Dermis microvascular lymphatic vessel endothelial cell (primary cell): ENCODE measurements at regions not wholly inside any gene's neighbourhood (a gene's known extent, or its start where the extent isn't known, plus 50 kb on each side); places are given as distances from the start of the nearest gene placed in this dataset.

ENCODE experiments used
- DNase-seq, 2 donors: peaks; one replicate each; pipeline versions ENCODE4 v3.0.0 to v3.0.0-alpha.2; 2010; ENCODE audit warnings: low read depth in 2 of 2

- no peak for DNase-seq
These were observed 71.0 kb downstream of the TMPRSS5 start for GRCh38 chr11:113634940-113635575.

- peak in 1 of 2 donors; percentile 4 for DNase-seq
These were observed 73.1 kb downstream of the TMPRSS5 start for GRCh38 chr11:113632981-113633380.

DNA sequence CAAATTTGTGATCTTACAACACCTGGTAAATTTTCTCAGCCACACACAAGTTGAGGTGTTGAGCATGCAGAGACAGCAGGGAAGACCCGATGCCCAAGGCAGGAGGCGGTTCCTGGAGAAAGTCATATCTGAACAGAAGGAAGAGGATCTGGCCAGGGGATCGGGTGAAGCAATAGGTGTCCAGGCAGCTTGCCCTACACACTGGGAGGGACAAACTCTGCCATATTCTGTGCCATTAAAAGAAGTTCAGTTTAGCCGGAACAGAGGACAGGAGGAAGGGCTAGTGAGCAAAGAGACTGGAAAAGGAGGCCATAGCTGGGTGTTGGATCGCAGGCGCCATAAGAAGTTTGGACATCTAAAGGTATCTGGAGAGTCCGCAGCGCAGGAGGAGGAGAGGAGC is 76.5 kb downstream of the TMPRSS5 start:
- DNase-seq = no peak

GRCh38 chr11:113628912-113629311 is 77.2 kb downstream of the TMPRSS5 start:
- no peak for DNase-seq

DNA sequence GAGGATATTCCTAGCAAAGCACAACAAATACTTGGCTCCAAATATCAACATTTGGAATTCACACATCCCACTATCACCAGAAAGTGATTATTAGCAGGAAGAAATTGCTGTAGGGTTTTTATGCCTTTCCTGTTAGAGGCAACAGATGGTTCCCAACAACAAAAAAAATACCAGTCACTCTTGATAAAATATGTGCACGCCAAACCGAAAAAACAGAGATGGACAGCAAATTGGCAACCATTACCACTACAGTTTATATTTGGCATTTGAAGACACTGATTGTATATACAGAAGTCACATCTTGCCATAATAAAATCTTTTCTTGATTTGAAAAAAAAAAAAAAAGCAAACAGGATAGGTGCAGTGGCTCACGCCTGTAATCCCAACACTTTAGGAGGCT is 78.2 kb downstream of the TMPRSS5 start:
- DNase-seq = no peak

DNA sequence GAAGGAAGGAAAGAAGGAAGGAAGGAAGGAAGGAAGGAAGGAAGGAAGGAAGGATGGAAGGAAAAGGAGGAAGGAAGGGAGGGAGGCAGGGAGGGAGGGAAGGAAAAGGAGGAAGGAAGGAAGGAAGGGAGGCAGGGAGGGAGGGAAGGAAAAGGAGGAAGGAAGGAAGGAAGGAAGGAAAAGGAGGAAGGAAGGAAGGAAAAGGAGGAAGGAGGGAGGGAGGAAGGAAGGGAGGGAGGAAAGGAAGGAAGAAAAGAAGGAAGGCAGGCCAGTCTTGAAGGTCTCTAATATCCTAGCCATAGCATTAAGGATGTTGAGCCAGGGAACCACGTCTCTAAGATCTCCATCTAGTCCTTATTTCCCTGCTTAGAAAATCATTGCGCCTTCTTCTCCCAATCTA is 78.8 kb downstream of the TMPRSS5 start:
- no peak for DNase-seq

- DNase-seq = no peak
These were observed 79.4 kb downstream of the TMPRSS5 start for GRCh38 chr11:113626736-113627135.

GRCh38 chr11:113623114-113623513 is 83.0 kb downstream of the TMPRSS5 start:
- no peak for DNase-seq

- no peak for DNase-seq
These were observed 87.7 kb downstream of the TMPRSS5 start for GRCh38 chr11:113618360-113618759.

DNA sequence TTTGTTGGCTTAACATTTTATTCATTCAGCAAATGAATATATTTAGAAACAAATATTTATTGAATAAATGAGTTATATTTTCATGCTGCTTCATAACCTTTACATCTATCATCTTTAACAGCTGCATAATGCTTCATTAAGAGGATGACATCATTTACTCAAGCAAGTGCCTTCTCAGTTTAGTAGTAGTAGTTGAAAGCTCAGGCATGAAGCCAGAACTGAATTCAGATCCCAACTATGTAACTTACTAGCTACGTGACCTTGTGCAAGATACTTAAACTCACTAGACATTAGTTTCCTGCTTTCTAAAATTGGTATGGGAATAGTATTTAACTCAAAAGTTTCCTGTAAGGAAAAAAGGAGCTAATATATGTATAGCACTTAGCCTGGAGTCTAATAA is 90.3 kb downstream of the TMPRSS5 start:
- no peak for DNase-seq

- DNase-seq = no peak
These were observed 91.0 kb downstream of the TMPRSS5 start for GRCh38 chr11:113615098-113615497.

DNA sequence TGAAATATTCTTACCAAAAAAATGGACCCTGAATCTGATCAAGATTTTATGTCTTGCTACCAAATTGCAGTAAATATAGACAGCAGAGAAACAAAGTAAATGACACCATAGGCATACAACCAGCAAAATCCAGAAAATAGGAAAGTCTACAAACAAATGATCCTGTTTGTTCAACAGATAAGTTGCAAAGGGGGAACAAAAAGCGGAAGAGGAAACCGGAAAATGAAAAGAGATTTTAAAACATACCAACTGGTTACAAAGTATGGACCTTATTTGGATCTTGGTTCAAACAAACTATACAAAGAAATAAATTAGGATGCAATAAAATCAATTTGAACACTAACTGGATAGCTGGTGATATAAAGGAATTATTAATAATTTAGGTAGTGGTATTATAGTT is 92.0 kb downstream of the TMPRSS5 start:
- no peak for DNase-seq

DNA sequence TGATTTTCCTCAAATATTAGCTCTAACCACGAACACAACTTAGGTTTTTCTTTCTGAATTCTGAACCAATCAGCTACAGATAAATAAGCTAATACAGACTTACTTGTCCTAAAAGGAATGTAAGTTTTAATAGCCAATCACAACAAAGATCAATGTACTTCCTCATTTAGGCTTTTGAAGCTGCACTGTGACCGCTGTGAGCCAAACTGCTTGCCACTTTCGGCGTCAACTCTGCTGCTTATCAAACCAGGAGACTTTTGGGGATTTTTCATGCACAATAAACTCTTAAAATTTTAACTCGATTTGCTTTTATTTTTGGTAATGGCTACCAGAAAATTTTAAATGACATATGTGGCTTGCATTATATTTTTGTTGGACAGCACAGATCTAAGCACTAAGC is 92.5 kb downstream of the TMPRSS5 start:
- no peak for DNase-seq

DNA sequence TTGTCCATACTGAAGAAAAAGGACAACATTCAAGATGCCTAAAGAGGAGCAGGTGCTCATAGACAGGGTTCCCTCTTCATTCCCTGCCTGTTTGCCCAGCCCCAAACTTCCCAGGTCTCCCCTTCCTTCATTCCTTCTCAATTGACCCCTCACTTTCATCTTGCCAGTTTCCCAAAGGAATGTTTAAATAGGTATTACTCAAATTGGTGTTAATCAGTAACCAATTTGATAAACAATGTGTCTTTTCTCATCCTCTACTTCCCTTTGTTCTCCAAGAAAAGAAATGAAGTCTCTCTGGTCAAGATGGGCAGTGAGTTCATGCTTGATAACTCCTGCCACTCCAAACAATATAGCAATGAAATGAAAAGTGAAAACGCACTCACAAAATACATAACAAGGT is 101.9 kb downstream of the TMPRSS5 start:
- DNase-seq = no peak

DNA sequence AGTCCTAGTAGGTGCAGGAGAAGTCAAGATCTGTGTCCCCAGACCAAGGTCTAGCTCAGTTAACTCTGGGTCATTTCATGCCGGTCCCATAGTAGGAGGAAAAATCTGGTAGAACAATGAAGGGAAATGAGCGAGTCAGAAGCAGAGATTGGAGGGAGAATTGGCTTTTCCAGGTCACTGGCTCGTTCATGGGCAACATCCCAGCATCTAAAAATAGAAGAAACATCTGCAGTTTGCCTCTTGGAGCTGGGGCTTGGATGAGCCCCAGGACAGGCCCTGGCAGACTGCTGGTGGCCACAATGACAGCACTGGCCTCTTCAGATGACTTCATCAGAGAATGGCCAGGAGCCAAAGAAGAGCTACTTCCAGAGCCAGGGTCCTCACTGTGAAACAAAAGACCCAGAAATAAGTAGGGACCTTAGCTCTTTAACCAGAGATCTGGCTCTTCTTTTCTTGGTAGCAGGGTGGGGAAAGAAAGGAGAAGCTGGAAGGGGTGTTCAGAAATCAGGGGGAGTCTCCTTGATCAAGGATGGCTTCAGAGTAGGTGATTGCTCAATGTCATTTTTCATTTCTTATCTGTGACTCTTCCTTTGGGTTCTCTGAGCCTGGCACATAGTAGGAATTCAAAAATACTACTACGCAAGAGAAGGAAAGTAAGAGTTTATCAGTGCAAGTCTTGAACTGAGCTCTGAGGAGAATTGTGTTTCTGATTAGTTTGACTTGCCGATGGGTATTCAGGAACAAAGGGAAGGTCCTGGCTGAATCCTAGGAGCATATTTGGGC is 102.6 kb downstream of the TMPRSS5 start:
- DNase-seq = peak; percentile 39 to 42

DNA sequence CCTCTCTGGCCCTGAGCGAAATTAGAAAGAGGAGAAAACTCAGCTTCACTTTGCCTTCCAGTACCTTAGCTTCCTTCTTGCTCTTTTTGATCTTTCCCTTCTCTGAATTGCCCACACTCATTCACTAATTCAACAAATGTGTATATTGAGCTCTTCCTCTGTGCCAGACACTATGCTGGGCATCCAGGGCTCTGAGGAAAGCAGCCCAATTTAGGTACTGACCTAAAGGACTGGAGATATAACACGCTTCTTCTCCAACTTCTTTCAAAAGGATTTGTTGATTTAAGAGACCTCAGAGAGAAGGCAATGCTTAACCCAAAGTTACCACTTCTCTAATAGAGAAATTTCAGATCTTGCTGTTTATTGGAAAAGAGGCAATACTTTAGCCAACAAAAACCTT is 103.6 kb downstream of the TMPRSS5 start:
- no peak for DNase-seq

GRCh38 chr11:113596658-113597057 is 109.5 kb downstream of the TMPRSS5 start:
- no peak for DNase-seq

DNA sequence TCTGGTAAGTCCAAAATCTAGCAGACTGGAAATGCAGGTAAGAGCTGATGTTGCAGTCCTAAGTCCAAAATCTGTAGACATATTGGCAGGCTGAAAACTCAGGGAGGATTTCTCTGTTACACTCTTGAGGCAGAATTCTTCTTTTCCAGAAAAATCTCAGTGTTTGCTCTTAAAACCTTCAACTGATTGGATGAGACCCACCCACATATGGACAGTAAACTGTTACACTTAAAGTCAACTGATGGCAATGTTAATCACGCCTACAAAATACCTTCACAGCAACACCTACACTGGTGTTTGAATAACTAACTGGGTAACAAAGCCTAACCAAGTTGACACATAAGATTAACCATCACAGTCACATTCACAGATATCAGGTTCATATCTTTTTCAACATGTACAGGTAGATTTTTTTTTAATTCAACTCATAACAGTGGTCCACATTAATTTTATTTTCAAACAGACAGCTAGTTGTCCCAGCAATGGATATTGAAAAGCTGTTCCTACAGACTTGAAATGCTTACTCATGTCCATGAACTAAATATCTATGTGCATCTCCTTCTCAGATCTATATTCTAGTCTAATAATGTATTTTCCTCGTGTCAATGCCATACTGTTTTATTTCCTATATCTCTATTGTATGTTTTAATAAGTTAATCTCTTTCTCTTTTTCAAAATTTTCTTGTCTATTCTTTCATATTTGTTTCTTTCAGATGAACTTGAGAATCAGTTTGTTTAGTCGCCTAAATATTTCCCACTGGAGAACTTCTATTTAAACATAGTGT is 110.1 kb downstream of the TMPRSS5 start:
- no peak for DNase-seq

- DNase-seq = no peak
These were observed 112.3 kb downstream of the TMPRSS5 start for GRCh38 chr11:113593698-113594308.

DNA sequence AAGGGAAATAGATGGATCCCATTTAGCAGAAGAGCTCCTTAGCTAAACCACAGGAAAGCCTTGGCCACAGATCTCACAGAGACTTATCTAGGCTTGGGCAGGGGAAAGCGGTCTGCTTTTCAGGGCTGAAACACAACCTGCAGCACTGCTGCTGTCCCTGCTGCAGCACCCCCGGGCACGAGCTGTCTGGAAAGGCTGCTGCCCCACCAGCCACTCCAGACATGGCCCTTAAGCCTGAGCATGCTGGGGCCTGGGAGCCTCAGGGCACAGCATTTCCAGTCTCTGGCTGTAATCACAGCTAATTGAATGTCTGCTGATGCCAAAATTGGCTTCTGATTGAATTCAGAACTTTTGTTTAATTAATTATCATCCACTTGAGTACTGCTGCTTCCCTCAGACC is 115.0 kb downstream of the TMPRSS5 start:
- no peak for DNase-seq

GRCh38 chr11:113587308-113587739 is 112.1 kb upstream of the DRD2 start:
- no peak for DNase-seq

GRCh38 chr11:113584371-113584770 is 109.2 kb upstream of the DRD2 start:
- DNase-seq = no peak
